ENCODE measurements at regions not wholly inside any gene's neighbourhood (a gene's known extent, or its start where the extent isn't known, plus 50 kb on each side); places are given as distances from the start of the nearest gene placed in this dataset.

DNA sequence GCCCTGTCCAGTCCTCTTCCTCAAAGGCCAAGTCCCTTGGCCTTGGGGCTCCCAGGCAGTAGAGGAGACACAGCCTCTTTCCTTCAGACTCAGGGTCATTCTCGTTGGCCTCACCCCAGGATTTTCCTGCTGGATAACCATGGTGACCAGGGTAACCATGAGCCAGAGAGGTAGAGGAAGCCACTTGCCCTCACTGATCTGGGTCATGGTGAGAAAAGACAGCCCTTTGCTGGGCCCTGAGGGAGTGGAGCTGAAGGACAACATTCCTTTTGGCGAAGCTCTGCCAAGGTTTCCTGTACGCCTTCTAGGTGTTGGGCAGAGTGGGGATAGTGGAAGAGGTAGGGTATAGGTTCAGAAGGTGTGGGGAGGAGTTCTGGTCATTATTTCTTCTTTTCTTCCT lies 53.1 kb upstream of the WNT4 start:
- Histone ChIP-seq H3K9ac (ENCODE audit: low read depth, low read length) (no peak overlapping the region), H3K36me3 (ENCODE audit: insufficient read depth, low read length) (no peaks in the 10 kb centered on the region), H3K9me3 (ENCODE audit: control insufficient read depth, insufficient read depth, low read length) (no peaks in the 10 kb centered on the region; the same call in 1 of the 2 replicates), H3K4me1 (ENCODE audit: insufficient read depth, low read length) (no peaks in the 10 kb centered on the region)

DNA sequence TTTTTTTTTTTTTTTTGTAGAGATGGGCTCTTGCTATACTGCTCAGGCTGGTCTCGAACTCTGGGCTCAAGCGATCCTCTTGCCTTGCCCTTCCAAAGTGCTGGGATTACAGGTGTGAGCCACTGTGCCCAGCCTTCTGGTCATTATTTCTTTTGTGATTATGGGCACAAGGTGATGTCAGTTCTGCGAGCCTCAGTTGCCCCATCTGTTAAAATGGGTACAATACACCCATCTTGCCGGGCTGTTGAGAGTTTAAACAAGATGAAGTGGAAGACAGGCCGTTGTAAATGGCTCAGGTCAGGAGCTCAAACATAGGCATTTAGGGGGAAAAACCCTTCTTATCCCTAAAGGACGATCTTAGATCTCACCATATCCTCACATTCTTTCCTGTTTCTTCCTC lies 53.7 kb upstream of the WNT4 start:
- Histone ChIP-seq H3K36me3 (ENCODE audit: insufficient read depth, low read length) (no peaks in the 10 kb centered on the region), H3K4me1 (ENCODE audit: insufficient read depth, low read length) (no peaks in the 10 kb centered on the region), H3K9me3 (ENCODE audit: control insufficient read depth, insufficient read depth, low read length) (no peaks in the 10 kb centered on the region; the same call in 1 of the 2 replicates), H3K9ac (ENCODE audit: low read depth, low read length) (no peak overlapping the region)

DNA sequence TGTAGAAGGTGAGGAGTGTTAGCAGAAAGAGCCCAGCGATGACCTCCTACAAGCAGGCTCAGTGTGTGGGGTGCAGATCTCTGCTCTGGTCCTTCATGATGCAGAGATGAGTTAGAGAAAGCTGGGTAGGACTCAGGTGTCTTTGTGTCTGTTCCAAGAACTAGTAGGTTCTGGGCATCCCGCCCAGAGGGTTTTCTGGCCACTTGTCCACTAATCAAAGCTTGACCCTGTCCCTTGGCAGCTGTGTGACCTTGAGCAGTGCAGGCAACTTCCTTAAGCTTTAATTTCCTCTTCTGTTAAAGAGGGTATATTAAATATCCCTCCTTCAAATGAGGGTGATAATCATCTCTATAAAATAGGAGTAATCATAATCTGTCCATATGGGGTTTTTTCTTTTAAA lies 54.7 kb upstream of the WNT4 start:
- Histone ChIP-seq H3K4me1 (ENCODE audit: insufficient read depth, low read length) (no peaks in the 10 kb centered on the region), H3K36me3 (ENCODE audit: insufficient read depth, low read length) (no peaks in the 10 kb centered on the region), H3K9ac (ENCODE audit: low read depth, low read length) (no peak overlapping the region), H3K9me3 (ENCODE audit: control insufficient read depth, insufficient read depth, low read length) (no peaks in the 10 kb centered on the region; the same call in 1 of the 2 replicates)

DNA sequence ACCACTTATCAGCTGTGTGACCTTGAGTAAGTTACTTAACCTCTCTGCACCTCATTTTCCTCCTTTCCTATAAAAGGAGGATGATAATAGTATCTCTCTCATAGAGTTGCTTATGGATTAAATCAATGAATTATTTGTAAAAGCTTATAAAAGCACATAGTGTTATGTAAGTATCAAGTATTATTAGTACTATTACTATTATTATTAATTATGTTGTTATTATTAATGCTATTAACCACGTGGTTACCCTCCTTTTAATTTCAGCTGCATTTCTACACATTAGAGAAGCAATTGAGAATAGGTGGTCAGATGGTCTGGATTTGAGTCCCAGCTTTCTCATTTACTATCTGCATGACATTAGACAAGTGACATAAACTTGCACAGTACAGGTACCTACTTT lies 58.1 kb upstream of the WNT4 start:
- H3K4me1 ChIP-seq (ENCODE audit: insufficient read depth, low read length) = no peaks in the 10 kb centered on the region
- no peaks in the 10 kb centered on the region for H3K36me3 ChIP-seq (ENCODE audit: insufficient read depth, low read length)
- no peaks in the 10 kb centered on the region; the same call in 1 of the 2 replicates for H3K9me3 ChIP-seq (ENCODE audit: control insufficient read depth, insufficient read depth, low read length)
- H3K9ac ChIP-seq (ENCODE audit: low read depth, low read length) = no peak overlapping the region

DNA sequence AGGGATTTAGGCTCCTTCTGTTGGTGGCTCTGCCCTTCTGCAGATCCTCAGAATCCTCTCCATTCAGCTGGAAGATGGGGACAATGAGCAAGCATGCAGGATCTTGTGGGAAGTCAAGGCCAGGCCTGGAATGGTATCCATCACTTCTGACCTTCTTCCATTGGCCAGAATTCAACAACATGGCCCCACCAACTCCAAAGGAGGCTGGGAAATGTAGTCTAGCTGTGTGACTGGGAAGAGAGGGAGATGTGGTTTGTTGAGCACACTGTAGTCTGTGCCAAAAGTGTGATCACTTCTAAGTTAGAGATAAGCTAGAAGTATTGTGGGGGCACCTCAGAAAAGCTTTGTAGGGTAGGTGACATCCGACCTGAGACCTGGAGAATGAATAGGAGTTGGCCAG lies 60.4 kb upstream of the WNT4 start:
- Histone ChIP-seq H3K9ac (ENCODE audit: low read depth, low read length) (no peak overlapping the region), H3K4me1 (ENCODE audit: insufficient read depth, low read length) (no peaks in the 10 kb centered on the region), H3K9me3 (ENCODE audit: control insufficient read depth, insufficient read depth, low read length) (no peaks in the 10 kb centered on the region; the same call in 1 of the 2 replicates), H3K36me3 (ENCODE audit: insufficient read depth, low read length) (no peaks in the 10 kb centered on the region)

DNA sequence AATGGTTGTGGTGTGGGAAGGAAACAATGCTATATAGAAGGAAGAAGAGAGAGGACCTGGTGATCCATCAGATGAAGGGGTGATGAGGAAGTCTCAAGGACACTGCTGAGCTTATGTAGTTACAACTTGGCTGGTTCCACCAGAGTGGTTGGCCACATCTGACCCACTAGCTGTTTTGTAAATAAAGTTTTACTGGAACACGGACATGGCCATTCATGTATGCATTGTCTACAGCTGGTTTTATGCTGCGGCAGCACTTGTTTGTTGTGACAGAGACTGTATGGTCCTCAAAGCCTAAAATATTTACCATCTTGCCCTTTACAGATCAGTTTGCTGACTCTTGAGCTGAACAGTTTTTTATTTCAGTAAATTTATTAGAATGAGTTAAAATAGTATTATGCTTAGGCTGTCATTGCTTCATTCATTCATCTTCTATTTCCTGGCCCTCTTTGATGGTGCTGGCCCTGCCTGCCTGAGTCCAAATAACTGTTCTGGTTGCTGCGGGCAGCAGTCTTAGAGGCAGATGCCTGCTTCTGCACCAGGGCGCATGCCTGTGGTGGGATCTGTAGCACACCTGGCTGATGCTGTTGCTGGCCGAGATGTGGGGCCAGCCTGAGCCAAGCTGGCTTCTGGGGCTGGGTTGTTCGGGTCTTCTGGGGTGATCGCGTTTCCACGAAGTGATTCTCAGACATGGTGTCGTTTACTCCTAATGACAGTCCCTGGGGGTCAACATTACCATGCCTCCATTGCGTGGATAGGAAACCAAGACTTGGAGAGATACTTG lies 61.4 kb upstream of the WNT4 start:
- no peaks in the 10 kb centered on the region for H3K36me3 ChIP-seq (ENCODE audit: insufficient read depth, low read length)
- no peaks in the 10 kb centered on the region; the same call in 1 of the 2 replicates for H3K4me1 ChIP-seq (ENCODE audit: insufficient read depth, low read length)
- H3K9ac ChIP-seq (ENCODE audit: low read depth, low read length) = no peak overlapping the region
- no peaks in the 10 kb centered on the region for H3K9me3 ChIP-seq (ENCODE audit: control insufficient read depth, insufficient read depth, low read length)

DNA sequence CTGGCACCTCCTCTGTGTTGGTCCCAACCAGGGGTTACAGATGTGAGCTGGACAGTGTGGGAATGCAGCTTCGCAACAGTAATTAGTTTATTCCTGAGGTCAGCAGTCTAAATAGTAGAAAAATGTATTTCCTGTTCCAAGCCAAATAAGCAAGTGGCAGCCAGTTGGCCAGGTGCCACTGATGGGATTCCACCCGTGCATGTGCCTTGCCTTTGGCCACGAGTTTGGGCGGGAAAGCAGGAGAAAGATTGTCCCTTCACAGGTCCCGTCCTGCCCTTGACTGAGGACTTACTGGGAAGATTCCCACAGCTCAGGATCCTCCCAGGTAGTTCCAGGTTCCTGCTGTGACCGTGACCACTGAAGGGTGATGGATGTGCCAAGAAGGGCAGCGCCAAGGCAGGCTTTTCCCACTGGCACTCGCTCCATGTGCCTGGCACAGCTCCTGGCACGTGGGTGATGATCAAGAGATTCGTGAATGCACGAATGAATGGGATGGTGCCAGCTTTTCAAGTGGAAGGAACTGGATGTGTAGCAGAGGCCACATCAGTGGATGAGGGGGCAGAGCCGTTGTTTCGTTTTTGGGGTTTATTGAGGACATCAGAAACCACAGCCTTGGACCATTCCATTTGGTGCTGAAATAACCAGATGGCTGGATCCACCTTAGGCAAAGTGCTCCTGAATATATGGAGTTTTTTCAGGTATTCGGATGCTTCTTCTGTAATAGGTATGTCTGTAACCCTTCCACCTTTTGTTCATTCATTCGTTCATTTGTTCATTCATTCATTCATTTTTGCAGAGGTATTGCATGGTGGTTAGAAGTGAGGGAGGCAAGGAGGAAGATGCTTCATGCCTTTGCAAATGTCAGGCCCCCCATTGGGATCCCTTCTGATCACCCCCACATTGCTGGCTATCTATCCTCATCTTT lies 62.4 kb upstream of the WNT4 start:
- H3K9ac ChIP-seq (ENCODE audit: low read depth, low read length) = no peak overlapping the region
- H3K9me3 ChIP-seq (ENCODE audit: control insufficient read depth, insufficient read depth, low read length) = no peaks in the 10 kb centered on the region
- H3K36me3 ChIP-seq (ENCODE audit: insufficient read depth, low read length) = no peaks in the 10 kb centered on the region
- H3K4me1 ChIP-seq (ENCODE audit: insufficient read depth, low read length) = no peaks in the 10 kb centered on the region; the same call in 1 of the 2 replicates

DNA sequence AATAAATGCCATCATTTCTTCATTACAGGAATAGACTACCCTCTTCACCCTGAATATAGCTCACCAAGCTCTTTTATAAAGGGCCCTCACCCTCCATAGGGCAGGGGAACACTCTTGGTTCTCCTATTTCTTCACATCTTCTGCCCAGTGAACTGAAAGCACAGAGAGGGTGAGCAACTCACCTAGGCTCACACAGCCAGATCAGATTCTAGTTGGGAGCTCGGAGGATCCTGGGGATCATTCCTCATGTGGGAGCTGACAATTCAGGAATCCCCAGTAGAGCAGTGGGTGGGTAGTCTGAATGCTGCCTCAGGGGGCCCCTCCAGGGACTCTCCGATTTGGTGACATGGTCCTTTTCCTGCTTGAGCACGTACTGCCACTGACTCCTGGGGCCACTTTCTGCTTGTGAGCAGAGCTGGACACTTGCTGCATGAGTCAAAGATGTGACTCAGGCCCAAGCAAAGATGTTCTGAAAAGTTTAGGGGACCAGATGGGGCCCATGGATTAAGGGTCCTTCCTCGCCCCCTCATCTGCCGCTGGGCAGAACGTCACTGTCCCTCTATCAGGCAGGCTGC lies 63.7 kb upstream of the WNT4 start:
- no peak overlapping the region for H3K9ac ChIP-seq (ENCODE audit: low read depth, low read length)
- H3K9me3 ChIP-seq (ENCODE audit: control insufficient read depth, insufficient read depth, low read length) = no peaks in the 10 kb centered on the region
- no peaks in the 10 kb centered on the region; the same call in 1 of the 2 replicates for H3K4me1 ChIP-seq (ENCODE audit: insufficient read depth, low read length)
- no peaks in the 10 kb centered on the region for H3K36me3 ChIP-seq (ENCODE audit: insufficient read depth, low read length)

DNA sequence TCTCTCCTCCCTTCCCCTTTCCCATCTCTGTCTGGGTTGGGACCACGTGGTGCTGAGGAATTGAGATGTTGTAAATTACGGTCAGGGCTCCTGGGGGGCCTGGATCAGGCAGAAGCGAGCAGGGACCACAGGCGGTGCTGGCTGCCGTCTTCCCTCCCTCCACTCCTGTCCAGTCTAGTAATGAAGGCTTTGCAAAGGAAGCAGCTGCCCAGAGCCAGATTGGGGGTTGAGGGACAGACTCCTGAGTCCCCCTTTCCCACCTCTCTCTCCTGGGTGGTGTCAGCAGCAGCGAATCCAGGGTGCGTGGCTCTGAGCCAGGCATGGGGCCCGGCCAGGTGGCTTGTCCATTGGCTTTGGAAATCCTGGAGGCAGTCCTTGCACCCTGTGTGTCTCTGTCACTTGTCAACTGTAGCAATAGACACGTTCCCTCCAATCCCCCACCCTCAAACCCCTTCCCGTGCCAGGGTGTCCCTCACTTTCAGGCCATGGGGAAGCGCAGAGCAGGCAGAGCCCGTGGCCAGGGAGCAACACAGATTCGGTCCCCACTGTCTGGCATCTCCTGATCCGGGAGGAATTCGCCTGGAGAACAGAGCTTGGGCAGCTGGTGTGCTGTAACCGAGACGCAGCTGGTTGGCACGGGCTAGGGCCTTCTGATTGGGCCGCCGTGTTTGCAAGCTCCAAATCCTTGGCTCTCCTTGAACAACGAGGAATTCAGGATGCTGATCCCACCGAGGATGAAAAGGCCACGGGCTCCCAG lies 64.8 kb upstream of the WNT4 start:
- Histone ChIP-seq H3K9me3 (ENCODE audit: control insufficient read depth, insufficient read depth, low read length) (no peaks in the 10 kb centered on the region), H3K36me3 (ENCODE audit: insufficient read depth, low read length) (no peaks in the 10 kb centered on the region), H3K4me1 (ENCODE audit: insufficient read depth, low read length) (no peaks in the 10 kb centered on the region; the same call in 1 of the 2 replicates), H3K9ac (ENCODE audit: low read depth, low read length) (no peak overlapping the region)

DNA sequence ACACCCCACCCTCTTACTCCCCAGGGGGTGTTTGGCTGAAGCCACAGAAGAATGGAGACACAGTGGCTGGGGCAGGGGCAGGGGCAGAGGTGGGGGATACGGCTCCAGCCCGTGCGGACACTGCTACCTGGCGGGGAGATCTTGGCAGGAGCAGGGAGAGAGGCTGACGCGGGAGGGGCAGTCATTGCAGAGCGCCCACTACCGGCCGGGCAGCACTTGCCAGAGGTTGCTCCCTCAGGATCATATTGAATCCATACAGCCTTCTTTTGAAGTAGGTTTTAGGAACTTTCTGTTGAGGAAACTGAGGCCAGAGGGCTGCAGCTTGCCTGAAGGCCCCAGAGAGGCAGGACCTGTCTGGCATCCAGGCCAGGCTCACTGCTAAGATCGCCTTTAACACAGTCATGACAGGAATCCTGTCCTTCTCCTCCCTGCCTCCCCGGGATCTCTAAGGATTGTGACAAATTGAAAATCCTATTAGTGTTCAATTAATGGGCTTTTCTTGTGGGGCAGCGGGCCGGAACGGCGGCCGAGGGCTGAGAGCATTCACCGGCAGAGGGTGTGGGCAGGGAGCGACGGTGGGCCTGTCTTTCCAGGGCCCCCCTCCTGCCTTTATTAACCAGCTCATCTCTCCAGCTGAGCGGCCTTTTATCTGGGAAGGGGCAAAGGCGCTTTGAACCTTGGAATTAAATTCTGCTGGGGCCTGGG lies 65.5 kb upstream of the WNT4 start:
- H3K36me3 ChIP-seq (ENCODE audit: insufficient read depth, low read length) = no peaks in the 10 kb centered on the region
- no peaks in the 10 kb centered on the region for H3K9me3 ChIP-seq (ENCODE audit: control insufficient read depth, insufficient read depth, low read length)
- no peaks in the 10 kb centered on the region; the same call in 1 of the 2 replicates for H3K4me1 ChIP-seq (ENCODE audit: insufficient read depth, low read length)
- no peak overlapping the region for H3K9ac ChIP-seq (ENCODE audit: low read depth, low read length)

DNA sequence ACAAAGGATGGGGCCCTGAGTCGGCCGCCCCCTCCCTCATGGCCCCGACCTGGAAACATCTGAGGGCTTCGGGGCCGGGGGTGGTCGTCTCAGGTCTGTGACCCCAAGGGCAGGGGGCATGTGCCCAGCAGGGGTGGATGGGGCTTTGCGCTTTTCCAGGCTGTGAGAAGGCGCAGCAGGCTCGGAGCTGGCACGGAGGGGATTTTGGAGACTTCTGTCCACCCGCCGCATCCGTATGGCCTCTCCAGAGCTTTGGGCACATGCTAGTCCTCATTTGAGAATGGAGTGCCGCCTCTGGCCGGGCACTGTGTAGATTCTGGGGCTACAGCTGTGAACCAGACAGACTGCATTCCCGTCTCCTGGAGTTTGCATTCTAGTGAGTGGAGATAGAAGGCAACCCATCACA lies 66.1 kb upstream of the WNT4 start:
- Histone ChIP-seq H3K36me3 (ENCODE audit: insufficient read depth, low read length) (no peaks in the 10 kb centered on the region), H3K9me3 (ENCODE audit: control insufficient read depth, insufficient read depth, low read length) (no peaks in the 10 kb centered on the region), H3K9ac (ENCODE audit: low read depth, low read length) (no peak overlapping the region), H3K4me1 (ENCODE audit: insufficient read depth, low read length) (no peaks in the 10 kb centered on the region; the same call in 1 of the 2 replicates)

DNA sequence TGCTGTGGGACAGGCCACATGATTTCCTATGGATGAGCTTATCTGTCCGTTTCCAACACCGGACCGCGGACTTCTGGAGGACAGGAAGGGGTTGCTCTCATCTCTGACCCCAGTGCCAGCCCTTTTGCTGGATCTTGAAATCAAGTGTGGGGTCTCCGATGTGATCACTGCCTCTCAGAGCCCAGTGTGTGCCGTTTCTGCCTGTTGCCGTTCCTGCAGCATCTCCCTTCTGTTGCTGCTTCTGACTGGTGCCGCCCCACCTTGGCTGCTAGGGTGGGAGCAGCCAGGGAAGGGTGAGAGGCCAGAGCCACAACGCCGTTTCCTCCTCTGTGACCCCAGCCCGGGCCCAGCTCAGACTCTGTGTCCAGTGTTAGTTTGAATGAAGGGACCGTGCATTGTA lies 67.3 kb upstream of the WNT4 start:
- Histone ChIP-seq H3K4me1 (ENCODE audit: insufficient read depth, low read length) (no peaks in the 10 kb centered on the region; the same call in 1 of the 2 replicates), H3K9me3 (ENCODE audit: control insufficient read depth, insufficient read depth, low read length) (no peaks in the 10 kb centered on the region), H3K36me3 (ENCODE audit: insufficient read depth, low read length) (no peaks in the 10 kb centered on the region), H3K9ac (ENCODE audit: low read depth, low read length) (no peak overlapping the region)

DNA sequence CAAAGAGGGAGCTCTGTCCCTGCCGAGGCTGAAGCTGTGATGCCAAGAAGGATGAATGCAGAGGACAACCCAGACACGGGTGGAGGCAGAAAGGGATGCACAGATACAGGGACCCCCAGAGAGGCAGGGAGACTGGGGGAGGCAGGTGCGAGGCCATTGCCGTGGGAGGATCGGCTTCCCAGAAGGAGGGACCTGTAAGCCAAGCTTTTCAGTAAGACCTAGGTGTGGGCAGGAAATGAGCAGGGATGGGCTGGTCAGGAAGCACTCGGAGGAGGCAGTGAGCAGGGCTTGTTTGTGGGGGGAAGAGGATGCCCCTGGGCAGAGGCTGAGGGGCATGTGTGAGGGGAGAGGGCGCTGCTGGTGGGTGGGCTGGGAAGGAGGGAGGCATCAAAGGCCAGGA lies 67.7 kb upstream of the WNT4 start:
- Histone ChIP-seq H3K36me3 (ENCODE audit: insufficient read depth, low read length) (no peaks in the 10 kb centered on the region), H3K9ac (ENCODE audit: low read depth, low read length) (no peak overlapping the region), H3K9me3 (ENCODE audit: control insufficient read depth, insufficient read depth, low read length) (no peaks in the 10 kb centered on the region), H3K4me1 (ENCODE audit: insufficient read depth, low read length) (no peaks in the 10 kb centered on the region; the same call in 1 of the 2 replicates)

All from ES-I3 (cell line).